ENCODE measurements at regions not wholly inside any gene's neighbourhood (a gene's known extent, or its start where the extent isn't known, plus 50 kb on each side); places are given as distances from the start of the nearest gene placed in this dataset.

GRCh38 chr13:78909276-78909675 lies 250.3 kb upstream of the OBI1 start:
- TF ChIP-seq CTCF (conservative IDR thresholded peaks at IDR 0.05; ENCODE audit: low read length), result no peak
- TF ChIP-seq EZH2phosphoT487 (IDR thresholded peaks at IDR 0.05; ENCODE audit: borderline replicate concordance, low read depth, low read length), result no peak

Data from OCI-LY7 (cell line).